H9 (cell line): ENCODE measurements at regions not wholly inside any gene's neighbourhood (a gene's known extent, or its start where the extent isn't known, plus 50 kb on each side); places are given as distances from the start of the nearest gene placed in this dataset.

Source experiments
- DNase-seq: peaks from one replicate; pipeline ENCODE4 v3.0.0-alpha.2; 2017
- H2AFZ ChIP-seq: one replicate; pipeline ENCODE4 v1.6.1; 2013; ENCODE audit warnings: mild to moderate bottlenecking, low read length, control low read depth, moderate library complexity
- H2AK5ac ChIP-seq: 2 replicates; pipeline ENCODE4 v1.6.1; 2013; ENCODE audit warnings: low read length, control low read depth, mixed read lengths; ENCODE audit not compliant: insufficient read length
- H2BK120ac ChIP-seq: one replicate; pipeline ENCODE4 v1.6.1; 2013; ENCODE audit warnings: low read depth, mild to moderate bottlenecking, low read length, control low read depth, inconsistent platforms; ENCODE audit not compliant: poor library complexity, severe bottlenecking
- H2BK12ac ChIP-seq: 2 replicates; pipeline ENCODE4 v1.6.1; 2013; ENCODE audit warnings: low read length, control low read depth, mixed read lengths, low read depth; ENCODE audit not compliant: insufficient read length
- H2BK15ac ChIP-seq: 2 replicates; pipeline ENCODE4 v1.6.1; 2013; ENCODE audit warnings: low read depth, low read length, control low read depth
- H2BK20ac ChIP-seq: one replicate; pipeline ENCODE4 v1.6.1; 2013; ENCODE audit warnings: low read depth, mild to moderate bottlenecking, low read length, control low read depth, inconsistent platforms; ENCODE audit not compliant: poor library complexity, severe bottlenecking
- H2BK5ac ChIP-seq: 2 replicates; pipeline ENCODE4 v1.6.1; 2013; ENCODE audit warnings: low read length, control low read depth, mixed read lengths; ENCODE audit not compliant: insufficient read length
- H3K14ac ChIP-seq: 2 replicates; pipeline ENCODE4 v1.6.1; 2013; ENCODE audit warnings: low read length, control low read depth; ENCODE audit not compliant: insufficient read depth
- H3K18ac ChIP-seq: 2 replicates; pipeline ENCODE4 v1.6.1; 2013; ENCODE audit warnings: low read depth, mild to moderate bottlenecking, mixed read lengths, low read length, control low read depth; ENCODE audit not compliant: insufficient read length
- H3K23ac ChIP-seq: 2 replicates; pipeline ENCODE4 v1.6.1; 2013; ENCODE audit warnings: low read length, control low read depth, mixed read lengths, low read depth; ENCODE audit not compliant: insufficient read length
- H3K23me2 ChIP-seq: 2 replicates; pipeline ENCODE4 v1.6.1; 2013; ENCODE audit warnings: low read depth, mild to moderate bottlenecking, mixed read lengths, low read length, control low read depth; ENCODE audit not compliant: insufficient read length, poor library complexity, severe bottlenecking
- H3K27ac ChIP-seq: 2 replicates; pipeline ENCODE4 v1.5.1; 2013; ENCODE audit warnings: low read length, control low read depth, mixed read lengths, low read depth; ENCODE audit not compliant: insufficient read length
- H3K27me3 ChIP-seq: 2 replicates; pipeline ENCODE4 v1.6.1; 2013; ENCODE audit warnings: low read length, control low read depth, inconsistent platforms; ENCODE audit not compliant: insufficient read depth
- H3K4ac ChIP-seq: 2 replicates; pipeline ENCODE4 v1.6.1; 2013; ENCODE audit warnings: low read depth, mild to moderate bottlenecking, control low read depth, inconsistent platforms, low read length, moderate library complexity
- H3K4me1 ChIP-seq: 2 replicates; pipeline ENCODE4 v1.6.1; 2013; ENCODE audit warnings: low read length, control low read depth, inconsistent platforms; ENCODE audit not compliant: insufficient read depth
- H3K4me2 ChIP-seq: 2 replicates; pipeline ENCODE4 v1.6.1; 2013; ENCODE audit warnings: low read length, control low read depth, mixed read lengths; ENCODE audit not compliant: insufficient read length, insufficient read depth
- H3K56ac ChIP-seq: 2 replicates; pipeline ENCODE4 v1.6.1; 2013; ENCODE audit warnings: low read depth, mild to moderate bottlenecking, mixed read lengths, low read length, control low read depth; ENCODE audit not compliant: insufficient read length
- H3K79me1 ChIP-seq: 2 replicates; pipeline ENCODE4 v1.6.1; 2013; ENCODE audit warnings: low read depth, mild to moderate bottlenecking, moderate library complexity, low read length, control low read depth, inconsistent platforms; ENCODE audit not compliant: insufficient read depth, poor library complexity, severe bottlenecking
- H3K79me2 ChIP-seq: 2 replicates; pipeline ENCODE4 v1.6.1; 2013; ENCODE audit warnings: low read length, control low read depth, inconsistent platforms; ENCODE audit not compliant: insufficient read depth
- H3K9ac ChIP-seq: 2 replicates; pipeline ENCODE4 v1.6.1; 2013; ENCODE audit warnings: low read length, control low read depth, mixed read lengths; ENCODE audit not compliant: insufficient read length; ENCODE audit errors: extremely low read depth
- H3K9me3 ChIP-seq: one replicate; pipeline ENCODE4 v1.6.1; 2013; ENCODE audit warnings: low read depth, low read length, inconsistent platforms; ENCODE audit not compliant: control insufficient read depth
- H3T11ph ChIP-seq: one replicate; pipeline ENCODE4 v1.6.1; 2013; ENCODE audit warnings: mild to moderate bottlenecking, low read length, control low read depth, inconsistent platforms
- H4K20me1 ChIP-seq: one replicate; pipeline ENCODE4 v1.6.1; 2013; ENCODE audit not compliant: control insufficient read depth, insufficient read length, insufficient read depth
- H4K5ac ChIP-seq: 2 replicates; pipeline ENCODE4 v1.6.1; 2013; ENCODE audit warnings: low read depth, mild to moderate bottlenecking, mixed read lengths, low read length, control low read depth; ENCODE audit not compliant: insufficient read length
- H4K8ac ChIP-seq: replicated peaks from 2 replicates; pipeline ENCODE4 v1.6.1; 2013; ENCODE audit warnings: low read length, control low read depth, mixed read lengths, low read depth; ENCODE audit not compliant: insufficient read length
- H4K91ac ChIP-seq: 2 replicates; pipeline ENCODE4 v1.6.1; 2013; ENCODE audit warnings: low read depth, mild to moderate bottlenecking, moderate library complexity, mixed read lengths, low read length, control low read depth; ENCODE audit not compliant: insufficient read length
- H3K27ac Mint-ChIP-seq, 3 experiments: 2 replicates in 2 of 3; 3 replicates in 1 of 3; pipeline ENCODE4 v1.8.0; 2020 to 2021; ENCODE audit warnings: mixed read lengths in 3 of 3, mild to moderate bottlenecking in 1 of 3, moderate library complexity in 1 of 3
- H3K27me3 Mint-ChIP-seq: 2 replicates; pipeline ENCODE4 v1.8.0; 2021; ENCODE audit warnings: low read depth, mild to moderate bottlenecking, moderate library complexity, mixed read lengths
- H3K36me3 Mint-ChIP-seq, 3 experiments: 2 replicates in 2 of 3; 3 replicates in 1 of 3; pipeline ENCODE4 v1.8.0; 2020 to 2021; ENCODE audit warnings: low read depth in 3 of 3, mixed read lengths in 3 of 3; ENCODE audit not compliant: insufficient read depth in 1 of 3
- H3K4me1 Mint-ChIP-seq, 2 experiments: 2 replicates each; pipeline ENCODE4 v1.8.0; 2020; ENCODE audit warnings: mixed read lengths in 2 of 2
- H3K4me3 Mint-ChIP-seq, 2 experiments: 2 replicates in 1 of 2; 3 replicates in 1 of 2; pipeline ENCODE4 v1.8.0; 2020 to 2021; ENCODE audit warnings: mild to moderate bottlenecking in 2 of 2, mixed read lengths in 2 of 2, moderate library complexity in 1 of 2
- H3K9me3 Mint-ChIP-seq, 2 experiments: 2 replicates in 1 of 2; 3 replicates in 1 of 2; pipeline ENCODE4 v1.8.0; 2020; ENCODE audit warnings: mild to moderate bottlenecking in 2 of 2, mixed read lengths in 2 of 2, moderate library complexity in 1 of 2
- CTCF ChIP-seq: fragments of 200-600 bp; sonication (generic); conservative IDR thresholded peaks from 3 replicates; pipeline ENCODE4 v1.8.0; 2021; ENCODE audit warnings: antibody characterized with exemption, mild to moderate bottlenecking
- WGBS: extraction: QIAGEN DNeasy Blood & Tissue Kit; methylation state at CpG from one replicate; pipeline ENCODE4 v1.1.7; 2013; ENCODE audit warnings: missing lambda C conversion rate, low lambda C conversion rate, mixed read lengths; ENCODE audit not compliant: insufficient read length; ENCODE audit errors: extremely low coverage; 5-methylcytosine and 5-hydroxymethylcytosine counted together

- Histone ChIP-seq H3K18ac (no peak overlapping the region), H3K23ac (no peak overlapping the region), H2BK120ac (no peak overlapping the region), H4K20me1 (no peaks in the 10 kb centered on the region), H3K56ac (no peak overlapping the region), H2BK15ac (no peak overlapping the region), H2BK20ac (no peak overlapping the region), H3K27me3 (no peaks in the 10 kb centered on the region), H3K9ac (no peak overlapping the region), H3K27ac (no peak overlapping the region), H3K79me1 (no peaks in the 10 kb centered on the region), H3T11ph (no peak overlapping the region), H2AFZ (no peak overlapping the region), H4K91ac (no peak overlapping the region), H3K4ac (no peak overlapping the region), H3K79me2 (no peaks in the 10 kb centered on the region), H3K4me1 (0 out of 2 replicates have a peak, but pooled peaks cover 2% of the 10 kb centered on the region), H3K4me2 (no peak overlapping the region), H3K9me3 (peaks cover 4% of the 10 kb centered on the region), H2BK5ac (no peak overlapping the region), H2AK5ac (no peak overlapping the region), H3K14ac (no peak overlapping the region; the same call in 1 of the 2 replicates), H4K8ac (no peak overlapping the region), H4K5ac (no peak overlapping the region), H3K23me2 (no peaks in the 10 kb centered on the region), H2BK12ac (no peak overlapping the region)
- H3K4me1 Mint-ChIP-seq: peaks cover 11 to 14% of the 10 kb centered on the region in 2 experiments
- no peak overlapping the region for H3K4me3 Mint-ChIP-seq
- H3K27me3 Mint-ChIP-seq: peaks cover 2% of the 10 kb centered on the region
- no peak overlapping the region for H3K27ac Mint-ChIP-seq
- no CpG with 5 or more reads among the region's 9 CpGs for WGBS
- no peaks in the 10 kb centered on the region for H3K36me3 Mint-ChIP-seq
- H3K9me3 Mint-ChIP-seq: no peaks in the 10 kb centered on the region
- no peak for DNase-seq
- TF ChIP-seq CTCF: no peak
Observed at GRCh38 chr2:2568411-2568810, 237.3 kb upstream of the MYT1L start.
